HG03378 (cell line): ENCODE measurements at regions not wholly inside any gene's neighbourhood (a gene's known extent, or its start where the extent isn't known, plus 50 kb on each side); places are given as distances from the start of the nearest gene placed in this dataset.

ENCODE experiments used
- ATAC-seq: cut with Tn5 transposase; IDR thresholded peaks from one replicate; pipeline ENCODE4 v1.9.1; 2021; ENCODE audit warnings: mild to moderate bottlenecking, moderate library complexity; ENCODE audit not compliant: unreplicated experiment

DNA sequence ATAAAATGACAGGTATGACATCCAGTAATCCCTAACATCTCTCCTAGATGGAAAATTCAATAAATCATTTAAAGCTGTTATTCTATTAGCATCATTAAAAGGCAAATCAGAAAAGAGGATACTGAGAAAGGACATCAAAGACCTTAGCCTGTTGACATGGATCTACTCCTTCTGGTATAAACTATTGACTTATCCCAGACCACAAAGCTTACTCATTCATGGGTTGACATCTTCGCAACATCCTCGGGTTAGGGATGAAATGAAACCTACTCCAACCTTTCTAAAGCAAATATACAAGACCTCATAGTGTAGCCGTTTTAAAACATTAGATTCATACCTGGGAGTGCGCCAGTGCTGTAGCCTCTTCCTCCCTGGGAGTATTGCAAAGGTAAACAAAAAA is 191.5 kb upstream of the BTG1 start:
- ATAC-seq, result no peak

DNA sequence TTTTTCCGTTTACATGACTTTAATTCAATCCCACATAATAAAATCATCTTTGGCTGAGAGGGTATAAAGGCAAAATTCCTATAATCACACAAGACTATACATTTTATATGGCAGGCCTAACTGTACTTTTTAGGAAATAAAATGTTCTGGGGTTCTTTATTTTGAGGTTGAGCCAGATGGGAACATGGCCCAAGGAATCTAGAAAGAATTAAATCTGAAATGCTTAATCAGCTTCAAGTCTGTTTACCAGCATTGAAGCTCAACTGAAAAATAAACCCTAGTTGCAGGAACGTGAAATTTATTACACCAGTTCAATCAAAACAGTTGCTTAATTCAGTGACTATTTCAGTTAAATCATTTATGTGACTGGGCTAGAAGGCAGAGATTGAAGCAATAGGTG is 191.0 kb upstream of the BTG1 start:
- no peak for ATAC-seq

DNA sequence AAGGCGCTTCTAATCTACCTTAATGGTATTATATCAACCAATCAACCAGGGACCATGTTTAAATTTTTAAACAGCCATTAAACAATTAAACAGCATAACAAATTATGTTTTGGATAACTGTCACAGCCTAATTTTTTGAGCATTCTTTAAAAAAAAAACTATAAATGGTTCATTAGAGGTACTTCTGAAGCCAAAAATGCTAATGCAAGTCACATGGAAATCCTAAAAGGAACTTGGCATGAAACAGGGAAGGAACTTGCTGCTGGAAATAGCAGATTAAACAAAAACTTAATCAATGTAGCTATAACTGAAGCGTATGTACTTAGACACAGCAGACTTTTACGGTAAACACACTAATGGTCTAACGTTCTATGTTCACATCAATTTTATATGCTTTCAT is 190.2 kb upstream of the BTG1 start:
- no peak for ATAC-seq

GRCh38 chr12:92334552-92334951 is 188.9 kb upstream of the BTG1 start:
- no peak for ATAC-seq

- ATAC-seq, result no peak
Observed at GRCh38 chr12:92332552-92332951, 186.9 kb upstream of the BTG1 start.

GRCh38 chr12:92331383-92331782 is 185.7 kb upstream of the BTG1 start:
- no peak for ATAC-seq

DNA sequence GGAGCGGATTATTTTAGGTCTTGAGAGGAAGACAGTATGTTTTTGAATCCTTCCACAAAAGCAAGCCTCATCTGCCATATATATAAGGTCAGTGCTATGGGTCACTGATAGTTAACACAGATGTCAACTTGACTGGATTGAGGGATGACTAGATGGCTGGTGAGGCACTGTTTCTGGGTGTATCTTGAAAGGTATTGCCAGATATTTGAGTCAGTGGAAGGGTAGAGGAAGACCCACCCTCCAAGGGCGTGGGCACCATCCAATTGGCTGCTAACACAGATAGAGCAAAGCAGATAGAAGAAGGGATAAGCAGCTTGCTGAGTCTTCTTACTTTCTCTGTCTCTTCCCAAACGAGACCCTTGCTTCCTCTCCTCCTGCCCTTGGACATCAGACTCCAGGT is 185.0 kb upstream of the BTG1 start:
- ATAC-seq, result no peak

DNA sequence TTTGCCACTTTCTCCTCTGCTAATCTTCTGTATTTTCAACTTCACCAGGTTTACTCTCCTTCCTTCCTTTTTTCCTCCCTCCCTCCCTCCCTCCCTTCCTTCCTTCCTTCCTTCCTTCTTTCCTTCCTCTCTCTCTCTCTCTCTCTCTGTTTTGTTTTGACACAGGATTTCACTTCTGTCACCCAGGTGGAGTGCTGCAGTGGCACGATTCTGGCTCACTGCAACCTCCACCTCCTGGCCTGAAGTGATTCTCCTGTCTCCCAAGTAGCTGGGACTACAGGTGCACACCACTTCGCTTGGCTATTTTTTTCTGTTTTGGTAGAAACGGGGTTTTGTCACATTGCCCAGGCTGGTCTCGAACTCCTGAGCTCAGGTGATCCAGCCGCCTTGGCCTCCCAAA is 181.2 kb upstream of the BTG1 start:
- no peak for ATAC-seq

GRCh38 chr12:92324849-92325500 is 179.3 kb upstream of the BTG1 start:
- ATAC-seq, result no peak

- ATAC-seq, result no peak
Observed at GRCh38 chr12:92312463-92312964, 166.9 kb upstream of the BTG1 start.

- no peak for ATAC-seq
Observed at GRCh38 chr12:92304371-92305055, 158.9 kb upstream of the BTG1 start.

DNA sequence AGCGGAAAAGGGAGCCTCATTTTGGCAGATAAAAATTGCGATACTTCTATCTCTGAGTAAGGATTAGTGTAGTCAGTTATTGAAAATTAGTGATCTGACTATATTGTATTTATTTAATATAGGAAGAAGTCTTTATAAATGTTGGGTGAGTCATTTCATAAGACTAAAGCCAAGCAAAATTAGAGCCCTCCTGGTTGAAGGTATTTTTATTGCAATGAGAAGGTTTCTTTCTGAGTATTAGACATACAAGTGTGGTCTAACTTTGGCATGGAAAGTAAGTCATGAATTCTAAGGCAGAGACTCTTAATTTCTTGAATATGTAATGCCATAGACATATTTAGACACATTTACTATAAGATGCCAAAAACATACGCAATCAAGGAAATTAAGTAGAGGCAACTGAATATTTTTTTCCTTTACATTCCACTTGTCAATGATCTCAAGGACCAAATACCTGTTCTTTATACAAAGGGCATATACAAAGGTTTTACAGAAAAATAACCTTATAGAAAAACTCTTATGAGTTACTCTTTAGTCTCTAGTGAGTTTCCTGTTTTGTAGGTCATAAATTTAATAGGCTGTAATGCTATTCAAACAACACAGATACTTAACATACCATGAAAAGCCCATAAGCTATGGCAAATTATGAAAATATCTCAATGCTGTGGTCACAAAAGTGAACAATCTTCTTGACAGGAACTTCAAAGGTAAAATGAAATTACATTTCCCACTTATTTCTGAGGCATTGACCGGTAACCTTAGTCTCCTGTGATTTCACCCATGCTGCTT is 156.6 kb upstream of the BTG1 start:
- no peak for ATAC-seq

DNA sequence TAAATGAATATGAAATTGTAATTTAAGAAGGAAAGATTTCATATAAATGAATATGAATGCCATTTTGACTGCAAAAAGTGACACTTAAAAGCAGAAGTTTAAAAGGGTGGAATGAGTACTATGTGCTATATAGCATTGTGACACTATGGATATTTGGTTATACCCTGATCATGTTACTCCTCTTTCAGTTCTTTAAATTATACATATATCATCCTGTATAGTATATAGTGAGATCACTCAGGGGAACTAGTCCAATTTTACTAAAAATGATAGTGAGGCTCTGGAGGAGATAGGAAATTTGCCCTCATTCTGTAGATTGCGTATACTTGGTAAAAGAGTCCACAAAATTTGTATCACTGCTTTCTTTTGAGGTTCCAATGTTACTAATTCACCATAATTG is 155.7 kb upstream of the BTG1 start:
- ATAC-seq, result no peak

DNA sequence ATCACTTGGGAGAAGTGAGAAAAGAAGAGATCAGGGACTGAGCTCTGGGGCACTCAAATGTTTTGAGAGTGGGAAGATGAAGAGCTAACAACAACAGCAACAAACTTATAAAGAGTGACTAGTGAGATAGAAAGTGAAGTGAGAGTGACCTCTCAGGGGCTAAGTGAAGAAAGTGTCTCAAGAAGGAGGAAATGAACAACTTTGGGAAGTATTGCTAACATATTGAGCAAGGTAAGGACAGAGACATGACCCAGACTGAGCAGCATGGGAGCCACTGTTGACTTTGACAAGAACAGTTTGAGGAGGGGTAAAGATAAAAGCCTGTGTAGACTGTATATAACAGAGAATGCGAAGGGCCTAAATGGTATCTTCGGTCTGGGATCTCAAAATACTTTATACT is 155.1 kb upstream of the BTG1 start:
- ATAC-seq, result no peak

GRCh38 chr12:92299744-92300143 is 154.1 kb upstream of the BTG1 start:
- no peak for ATAC-seq

GRCh38 chr12:92299344-92299743 is 153.7 kb upstream of the BTG1 start:
- ATAC-seq, result no peak

DNA sequence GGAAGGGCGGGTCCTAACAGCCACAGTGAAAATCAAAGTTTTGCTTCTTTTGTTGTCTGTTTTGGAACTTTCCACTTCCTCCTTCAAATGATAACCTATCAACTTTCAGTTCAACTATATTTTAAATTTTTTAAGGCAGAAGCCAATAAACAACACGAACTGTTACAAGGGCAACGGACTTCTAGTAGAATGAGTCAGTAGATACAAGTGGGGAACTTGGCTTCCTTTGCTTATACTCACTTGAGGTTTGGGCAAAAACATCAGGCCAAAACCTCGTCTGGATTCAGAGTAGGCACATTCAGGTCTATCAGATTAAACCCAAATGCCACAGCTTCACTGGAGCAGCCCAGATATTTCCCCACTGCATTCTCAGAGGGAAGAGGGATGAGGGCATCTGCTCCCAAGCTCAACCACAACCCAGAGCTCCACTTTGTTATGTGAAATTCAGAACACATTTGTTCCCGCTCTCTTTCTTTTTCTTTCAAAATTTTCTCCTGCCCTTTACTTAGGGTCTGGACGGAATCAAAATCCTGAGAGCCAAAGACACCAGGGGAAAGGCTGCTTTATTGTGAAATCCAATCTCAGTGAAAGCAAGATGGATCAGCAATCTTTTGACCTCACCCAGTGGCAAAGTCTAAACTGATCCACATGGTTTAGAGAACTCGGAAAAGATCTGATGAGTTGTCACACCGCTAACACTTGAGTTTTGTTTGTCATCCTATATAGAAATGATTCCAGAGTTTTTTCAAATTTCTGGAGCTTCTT is 152.5 kb upstream of the BTG1 start:
- ATAC-seq, result peak; percentile 48

- no peak for ATAC-seq
Observed at GRCh38 chr12:92297405-92297804, 151.8 kb upstream of the BTG1 start.

DNA sequence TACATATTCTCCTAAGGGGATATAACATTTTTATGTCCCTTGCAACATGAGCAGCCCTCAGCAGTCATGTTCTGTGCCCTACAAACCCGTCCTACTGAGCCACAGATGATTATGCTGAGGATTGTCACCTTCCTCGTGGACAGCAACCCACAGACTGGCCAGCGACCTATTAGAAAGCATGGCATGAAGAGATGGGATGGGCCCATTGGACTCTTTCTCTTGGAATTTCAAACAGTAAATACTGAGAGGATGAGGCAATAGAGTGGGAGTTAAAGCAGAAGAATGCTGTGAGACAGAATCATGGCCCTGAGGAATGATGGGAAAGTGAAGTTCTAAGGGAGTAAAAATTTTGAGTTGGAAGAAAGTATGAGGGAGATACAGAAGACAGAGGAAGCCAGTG is 149.9 kb upstream of the BTG1 start:
- no peak for ATAC-seq

DNA sequence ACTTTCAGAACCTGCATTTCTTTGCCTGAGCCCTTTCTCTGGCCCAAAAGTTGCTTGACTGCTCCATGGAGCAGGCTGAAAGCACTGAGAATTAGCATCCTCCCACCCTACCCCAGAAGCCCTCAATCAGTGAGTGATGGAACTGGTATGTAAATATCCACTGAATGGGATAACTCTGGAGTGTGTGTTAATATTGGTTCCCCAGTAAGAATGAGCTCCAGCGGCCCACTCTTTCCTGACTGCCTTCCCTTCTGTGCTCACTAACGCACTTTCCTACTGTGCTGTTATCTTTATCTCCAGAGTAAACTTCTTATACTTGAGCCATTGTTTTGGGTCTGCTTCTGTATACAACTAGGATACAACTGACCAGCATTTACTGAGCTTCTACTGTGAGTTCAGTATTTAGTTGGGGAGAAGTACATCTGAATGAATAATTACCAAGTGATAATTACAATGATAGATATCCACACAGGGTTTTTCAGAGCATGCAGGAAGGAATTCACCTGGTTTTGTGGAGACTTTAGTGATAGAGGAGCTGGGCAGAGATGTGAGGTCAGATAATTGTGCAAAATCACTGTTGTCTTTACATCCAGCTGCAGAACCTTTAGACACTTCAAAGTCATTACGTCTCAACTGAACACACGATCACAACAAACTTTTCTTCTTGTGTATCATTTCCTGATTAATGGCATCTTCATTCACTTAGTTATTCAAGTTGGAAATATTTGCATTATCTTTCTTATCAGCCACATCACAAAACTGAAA is 149.2 kb upstream of the BTG1 start:
- ATAC-seq, result no peak
